AG10803 (cell line): ENCODE measurements at regions not wholly inside any gene's neighbourhood (a gene's known extent, or its start where the extent isn't known, plus 50 kb on each side); places are given as distances from the start of the nearest gene placed in this dataset.
"Not testable (repeated sequence)": the region's sequence is repeated elsewhere in the genome, so short reads cannot be mapped to it uniquely, and the experiment has no call there.

Experiments used
- DNase-seq: peaks from one replicate; pipeline ENCODE4 v3.0.0; 2010; ENCODE audit warnings: low read depth
- H3K4me3 ChIP-seq: 2 replicates; pipeline ENCODE4 v1.5.1; 2011; ENCODE audit warnings: mild to moderate bottlenecking, low read length, control low read depth
- CTCF ChIP-seq: conservative IDR thresholded peaks from 2 replicates; pipeline ENCODE4 v1.5.1; 2011; ENCODE audit warnings: mild to moderate bottlenecking, low read length, control low read depth, inconsistent platforms

GRCh38 chr12:27865421-27865820 lies 85.4 kb upstream of the MANSC4 start:
- DNase-seq = peak; percentile 98
- H3K4me3 ChIP-seq = no peak overlapping the region
- no peak for TF ChIP-seq CTCF

- no peak overlapping the region for H3K4me3 ChIP-seq
- DNase-seq = no peak
- TF ChIP-seq CTCF = no peak
These were observed 84.5 kb upstream of the MANSC4 start for GRCh38 chr12:27864521-27864920.

- no peak for TF ChIP-seq CTCF
- no peak for DNase-seq
- no peak overlapping the region for H3K4me3 ChIP-seq
These were observed 83.8 kb upstream of the MANSC4 start for GRCh38 chr12:27863839-27864238.

GRCh38 chr12:27861428-27862167 lies 81.6 kb upstream of the MANSC4 start:
- peak; percentile 40 for DNase-seq

GRCh38 chr12:27859648-27860047 lies 79.6 kb upstream of the MANSC4 start:
- DNase-seq = no peak
- no peak for TF ChIP-seq CTCF
- H3K4me3 ChIP-seq = no peak overlapping the region

More at GRCh38 chr12:27861428-27862167, 81.6 kb upstream of the MANSC4 start:
- no peak for TF ChIP-seq CTCF
- H3K4me3 ChIP-seq = no peak overlapping the region

GRCh38 chr12:27857006-27857405 lies 77.0 kb upstream of the MANSC4 start:
- not testable (repeated sequence) for DNase-seq, H3K4me3 ChIP-seq

- TF ChIP-seq CTCF = no peak
- DNase-seq = no peak
These were observed 72.7 kb upstream of the MANSC4 start for GRCh38 chr12:27852742-27853141.

More at GRCh38 chr12:27852742-27853141, 72.7 kb upstream of the MANSC4 start:
- H3K4me3 ChIP-seq = no peak overlapping the region
